ENCODE measurements at regions not wholly inside any gene's neighbourhood (a gene's known extent, or its start where the extent isn't known, plus 50 kb on each side); places are given as distances from the start of the nearest gene placed in this dataset.

- DNase-seq (ENCODE audit: extremely low read depth in 1 of 2, low read depth in 1 of 2), result no peak
Observed at GRCh38 chr15:79230766-79231165, 51.8 kb upstream of the ANKRD34C start.

DNA sequence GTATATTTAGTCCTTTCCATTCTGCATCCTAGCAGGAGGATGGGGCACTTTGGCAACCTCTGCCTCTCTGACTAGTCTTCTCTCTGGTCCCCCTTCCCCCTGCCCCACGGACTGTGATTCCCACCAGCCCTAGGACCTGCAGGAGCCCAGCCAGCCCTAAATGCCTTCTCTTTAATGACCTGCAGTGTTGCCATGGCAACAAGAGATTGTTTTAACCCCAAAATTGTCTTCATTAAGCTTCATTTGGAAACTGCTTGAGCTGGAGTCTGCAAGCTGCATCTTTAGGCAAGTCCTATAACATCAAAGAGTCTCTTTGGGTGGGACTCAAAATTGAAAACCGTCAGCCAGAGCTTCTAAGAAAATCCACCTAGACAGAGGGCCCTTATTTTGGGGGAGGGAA is 59.7 kb upstream of the ANKRD34C start:
- no peak for DNase-seq (ENCODE audit: extremely low read depth in 1 of 2, low read depth in 1 of 2)

GRCh38 chr15:79221696-79222095 is 60.8 kb upstream of the ANKRD34C start:
- no peak for DNase-seq (ENCODE audit: extremely low read depth in 1 of 2, low read depth in 1 of 2)

DNA sequence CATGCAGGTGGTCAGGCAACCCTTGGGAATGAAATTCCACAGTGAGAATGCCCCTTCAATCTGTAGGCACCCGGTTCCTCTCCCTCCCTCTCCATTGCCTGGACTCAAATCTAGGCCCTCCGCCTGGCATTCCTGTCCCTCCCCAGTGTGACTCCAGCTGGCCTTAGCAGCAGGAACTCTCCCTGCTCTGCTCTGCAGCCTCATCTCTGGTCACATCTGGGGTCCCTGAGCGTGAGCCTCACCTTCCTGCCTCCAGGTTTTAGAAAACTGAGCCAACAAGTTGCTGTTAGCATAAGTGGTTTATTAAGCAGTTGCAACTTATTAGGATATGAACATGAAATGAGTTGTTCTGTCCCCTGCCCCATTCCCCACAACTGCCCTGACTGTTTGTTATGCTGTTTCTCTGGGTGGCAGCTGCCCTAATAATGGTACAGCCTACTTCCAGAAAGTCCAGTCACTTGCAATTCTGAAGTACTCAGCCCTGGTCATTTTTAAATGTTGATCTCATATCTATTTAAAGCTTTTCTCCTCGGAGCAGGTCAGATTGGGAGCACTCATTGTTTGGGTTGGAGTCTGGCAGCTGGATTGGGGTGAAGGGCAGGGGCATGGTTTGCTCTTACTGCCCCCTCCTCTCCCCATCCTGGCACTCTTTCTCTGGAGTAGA is 63.0 kb upstream of the ANKRD34C start:
- no peak for DNase-seq (ENCODE audit: extremely low read depth in 1 of 2, low read depth in 1 of 2)

DNA sequence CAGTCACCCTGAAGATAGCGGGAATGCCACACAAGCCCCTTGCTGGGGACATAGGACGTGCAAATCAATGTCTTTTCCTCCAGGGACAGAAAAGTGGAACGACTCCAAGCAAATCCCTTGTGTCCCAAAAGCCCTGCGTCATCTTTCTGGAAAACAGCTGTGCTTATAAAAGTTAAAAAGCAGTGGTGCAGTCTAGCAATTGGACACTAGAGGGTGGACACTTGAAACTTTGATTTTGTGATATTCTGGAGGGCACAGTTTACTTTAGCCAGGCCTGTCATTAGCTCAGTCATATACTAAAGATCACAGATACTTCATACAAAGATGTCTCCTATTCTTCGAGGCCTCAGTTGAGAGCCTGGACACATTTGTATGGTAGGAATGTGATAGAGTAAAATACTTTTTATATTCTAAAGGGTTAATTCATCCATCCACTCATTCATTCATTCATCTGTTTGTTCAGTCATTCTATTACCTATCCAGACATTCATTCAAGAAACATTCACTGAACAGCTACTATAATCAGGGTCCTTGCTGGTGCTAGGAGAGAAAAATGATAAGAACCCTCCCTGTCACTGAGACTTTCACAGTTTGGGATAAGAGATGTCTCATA is 63.8 kb upstream of the ANKRD34C start:
- DNase-seq (ENCODE audit: extremely low read depth in 1 of 2, low read depth in 1 of 2), result no peak

DNA sequence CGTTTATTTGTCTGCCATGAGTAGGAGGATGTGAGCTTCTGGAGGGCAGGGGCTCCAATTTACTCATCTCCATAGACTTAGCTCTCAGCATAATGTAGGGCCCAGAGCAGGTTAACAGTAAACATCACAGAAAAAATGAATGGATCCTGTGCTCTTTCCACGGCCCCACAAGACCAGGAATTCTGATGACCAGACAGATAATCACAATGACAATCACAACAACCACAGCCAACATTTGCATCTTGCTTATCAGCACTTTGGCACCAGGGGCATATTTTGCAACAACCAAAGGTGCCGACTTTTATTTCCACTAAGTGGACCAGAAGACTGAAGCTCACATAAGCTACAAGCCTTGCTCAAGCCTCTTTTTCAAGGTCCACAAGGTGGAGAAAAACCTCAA is 68.9 kb upstream of the ANKRD34C start:
- no peak for DNase-seq (ENCODE audit: extremely low read depth in 1 of 2, low read depth in 1 of 2)

DNA sequence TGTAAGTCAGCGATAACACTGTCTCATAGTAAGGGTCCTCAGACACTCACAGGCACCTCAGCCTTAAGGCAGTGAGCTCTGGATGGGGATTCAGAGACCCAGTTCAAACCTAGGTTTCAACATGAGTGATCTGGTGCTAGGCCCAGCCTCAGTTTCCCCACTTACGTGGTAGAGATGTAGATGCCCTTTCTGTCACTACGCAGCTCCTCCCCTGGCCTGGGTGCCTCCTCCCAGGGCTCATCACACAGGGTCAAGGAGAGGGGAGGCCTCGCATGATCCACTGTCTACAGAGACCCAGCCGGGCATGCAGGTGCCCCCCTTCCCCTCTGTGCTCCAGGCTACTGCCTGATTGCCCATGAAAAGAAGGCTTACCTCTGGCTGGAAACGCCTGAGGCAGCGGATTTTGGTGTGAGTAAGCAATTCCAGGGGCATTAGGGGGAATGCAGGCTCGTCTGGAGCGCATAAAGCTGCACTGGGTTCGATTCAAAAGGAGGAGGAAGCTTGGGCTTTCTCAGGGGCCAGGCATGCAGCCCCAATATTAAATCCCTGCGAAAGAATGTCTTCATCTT is 69.8 kb upstream of the ANKRD34C start:
- DNase-seq (ENCODE audit: extremely low read depth in 1 of 2, low read depth in 1 of 2), result no peak

GRCh38 chr15:79211481-79211880 is 71.0 kb upstream of the ANKRD34C start:
- no peak for DNase-seq (ENCODE audit: extremely low read depth in 1 of 2, low read depth in 1 of 2)

DNA sequence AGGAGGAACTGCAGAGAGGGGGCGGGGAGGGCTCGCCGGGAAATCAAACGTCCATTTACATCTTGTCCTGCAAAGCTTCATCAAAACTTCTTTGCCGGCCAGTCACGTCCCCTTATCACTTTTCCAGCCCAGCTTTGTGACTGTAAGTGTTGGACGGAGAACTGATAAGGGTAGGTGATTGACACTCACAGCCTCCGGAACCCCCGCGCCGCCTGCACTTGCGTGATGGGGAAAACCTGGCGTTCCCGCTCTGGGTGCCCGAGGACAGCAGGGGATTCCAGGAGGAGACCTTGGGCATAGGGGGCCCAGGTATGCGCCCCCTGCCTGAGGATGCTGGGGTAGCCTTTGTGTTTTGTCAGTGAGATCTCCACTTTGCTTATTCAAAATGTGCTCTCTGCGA is 72.8 kb upstream of the ANKRD34C start:
- no peak for DNase-seq (ENCODE audit: extremely low read depth in 1 of 2, low read depth in 1 of 2)

- no peak for DNase-seq (ENCODE audit: extremely low read depth in 1 of 2, low read depth in 1 of 2)
Observed at GRCh38 chr15:79209116-79209515, 73.4 kb upstream of the ANKRD34C start.

DNA sequence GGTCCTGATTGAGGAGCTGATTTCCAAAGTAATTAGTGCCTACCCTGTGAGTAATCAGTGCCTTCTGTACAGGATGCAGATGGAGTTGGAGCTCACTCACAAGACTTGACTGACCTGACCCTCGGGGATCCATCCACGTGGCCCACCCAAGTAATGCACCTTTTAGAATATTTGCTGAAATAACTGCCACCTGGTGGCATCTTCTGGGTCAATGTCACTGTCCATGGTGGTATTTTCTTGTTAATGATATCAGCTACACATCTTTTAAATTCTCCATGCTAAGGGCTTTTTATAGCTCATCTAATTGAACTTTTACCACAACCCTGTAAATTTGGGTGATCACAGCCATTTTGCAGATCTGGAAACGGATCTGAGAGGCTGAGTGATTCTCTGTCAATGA is 74.3 kb upstream of the ANKRD34C start:
- DNase-seq (ENCODE audit: extremely low read depth in 1 of 2, low read depth in 1 of 2), result no peak

- DNase-seq (ENCODE audit: extremely low read depth in 1 of 2, low read depth in 1 of 2), result no peak
Observed at GRCh38 chr15:79206940-79207339, 75.6 kb upstream of the ANKRD34C start.

- DNase-seq (ENCODE audit: extremely low read depth in 1 of 2, low read depth in 1 of 2), result no peak
Observed at GRCh38 chr15:79204886-79205675, 77.4 kb upstream of the ANKRD34C start.

- DNase-seq (ENCODE audit: extremely low read depth in 1 of 2, low read depth in 1 of 2), result no peak
Observed at GRCh38 chr15:79198461-79198860, 84.1 kb upstream of the ANKRD34C start.

GRCh38 chr15:79197285-79197684 is 85.2 kb upstream of the ANKRD34C start:
- DNase-seq (ENCODE audit: extremely low read depth in 1 of 2, low read depth in 1 of 2), result no peak

DNA sequence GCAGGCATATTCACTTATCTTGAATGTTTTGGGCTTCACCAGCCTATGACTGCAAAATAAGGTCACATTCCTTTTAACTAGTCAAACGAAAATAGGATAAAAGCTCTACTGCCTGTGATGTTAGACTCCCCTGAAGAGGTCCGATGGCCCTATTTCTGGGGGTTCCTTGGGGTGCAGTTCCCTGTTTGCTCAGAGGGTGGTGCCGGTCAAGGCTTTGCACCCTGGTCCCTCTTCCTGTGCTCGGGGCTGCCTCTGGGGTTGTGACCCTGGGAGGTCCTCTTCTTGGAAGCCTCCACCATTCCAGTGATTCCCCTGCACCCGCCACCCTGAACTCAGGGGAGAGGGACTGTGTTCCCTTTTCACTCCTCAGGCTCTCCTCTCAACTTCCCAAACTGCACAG is 86.7 kb upstream of the ANKRD34C start:
- DNase-seq (ENCODE audit: extremely low read depth in 1 of 2, low read depth in 1 of 2), result no peak

DNA sequence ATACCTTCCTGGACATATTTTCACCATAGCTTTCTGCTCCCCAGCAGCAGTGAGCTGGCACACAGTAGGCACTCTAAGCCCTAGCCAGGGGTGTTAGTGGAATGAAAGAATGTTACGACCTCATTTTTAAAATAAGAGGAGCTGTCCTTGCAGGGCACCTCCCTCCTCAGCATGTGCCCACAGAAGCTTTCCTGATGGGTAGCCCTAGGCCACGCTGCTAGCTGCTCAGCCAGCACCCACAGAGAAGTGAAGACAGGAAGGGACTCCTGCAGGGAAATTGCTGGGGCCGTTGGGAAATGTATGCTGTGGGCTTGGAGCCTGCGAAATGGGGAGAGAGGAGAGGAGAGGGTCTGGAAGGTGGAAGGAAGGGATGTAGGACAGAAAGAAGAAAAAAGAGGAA is 87.3 kb upstream of the ANKRD34C start:
- DNase-seq (ENCODE audit: extremely low read depth in 1 of 2, low read depth in 1 of 2), result no peak

- no peak for DNase-seq (ENCODE audit: extremely low read depth in 1 of 2, low read depth in 1 of 2)
Observed at GRCh38 chr15:79194386-79194785, 88.1 kb upstream of the ANKRD34C start.

DNA sequence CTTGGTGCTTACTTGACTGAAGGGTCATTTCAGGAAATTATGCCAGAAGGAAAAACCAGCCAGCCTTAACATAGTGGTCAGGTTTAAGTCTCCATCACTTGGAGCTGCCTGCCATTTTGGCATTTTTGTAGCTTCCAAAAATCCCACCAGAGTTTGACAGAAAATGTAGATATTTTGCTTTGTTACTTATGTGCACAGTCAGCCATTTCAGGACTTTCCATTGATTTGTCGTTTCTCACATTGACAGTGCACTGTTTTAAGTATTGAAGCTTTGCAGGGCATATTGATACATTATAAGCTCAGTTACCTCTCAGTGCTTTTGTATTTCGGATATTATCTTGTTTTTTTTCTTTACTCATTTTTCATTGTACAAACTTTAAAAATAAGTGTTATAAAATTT is 89.0 kb upstream of the ANKRD34C start:
- DNase-seq (ENCODE audit: extremely low read depth in 1 of 2, low read depth in 1 of 2), result no peak

- no peak for DNase-seq (ENCODE audit: extremely low read depth in 1 of 2, low read depth in 1 of 2)
Observed at GRCh38 chr15:79193103-79193502, 89.4 kb upstream of the ANKRD34C start.

- no peak for DNase-seq (ENCODE audit: extremely low read depth in 1 of 2, low read depth in 1 of 2)
Observed at GRCh38 chr15:79192462-79193036, 90.0 kb upstream of the ANKRD34C start.
